ENCODE measurements at regions not wholly inside any gene's neighbourhood (a gene's known extent, or its start where the extent isn't known, plus 50 kb on each side); places are given as distances from the start of the nearest gene placed in this dataset.

DNA sequence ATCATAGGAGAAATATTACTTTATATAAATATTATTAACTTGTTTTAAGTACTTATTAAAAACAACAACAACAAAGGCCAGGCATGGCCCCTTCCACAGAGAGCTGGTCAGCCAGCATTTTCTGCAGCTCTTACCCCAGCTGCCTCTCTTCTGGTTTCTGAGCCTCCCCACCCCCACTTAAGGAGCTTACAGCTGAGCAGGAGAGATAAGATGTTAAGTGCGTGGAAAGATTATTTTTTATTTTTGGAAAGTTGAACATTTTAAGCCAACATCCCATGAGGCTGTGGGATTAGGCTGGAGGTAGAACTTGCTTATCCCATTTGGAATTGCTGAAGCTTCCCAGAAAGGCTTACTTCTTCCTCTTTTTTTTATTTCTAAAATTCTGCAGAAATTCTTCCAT is 401.2 kb downstream of the SEC14L1 start:
- H3K27ac ChIP-seq (ENCODE audit: low read depth, low read length): no peak overlapping the region
- H2AFZ ChIP-seq (ENCODE audit: low read depth, low read length, severe bottlenecking): no peak overlapping the region
- no peaks in the 10 kb centered on the region for H3F3A ChIP-seq (ENCODE audit: insufficient read depth)
- H3K9me2 ChIP-seq (replicated peaks; ENCODE audit: insufficient read depth, low read length): no peaks in the 10 kb centered on the region
- H3K79me2 ChIP-seq (ENCODE audit: insufficient read depth, low read length): no peaks in the 10 kb centered on the region
- H3K4me2 ChIP-seq (ENCODE audit: low read depth, low read length, poor library complexity, severe bottlenecking): no peak overlapping the region
- H3K9ac ChIP-seq (ENCODE audit: low read length): no peak overlapping the region
- no peaks in the 10 kb centered on the region for H4K20me1 ChIP-seq (ENCODE audit: low read depth, low read length)
- H3K4me3 ChIP-seq (ENCODE audit: insufficient read depth, low read length, poor library complexity, severe bottlenecking): no peak overlapping the region
- no peaks in the 10 kb centered on the region for H3K27me3 ChIP-seq (ENCODE audit: low read length)
- H3K36me3 ChIP-seq (ENCODE audit: low read length): no peaks in the 10 kb centered on the region
- TF ChIP-seq EZH2phosphoT487 (conservative IDR thresholded peaks at IDR 0.05; ENCODE audit: low read length): no peak
- TF ChIP-seq, protein P1, sequence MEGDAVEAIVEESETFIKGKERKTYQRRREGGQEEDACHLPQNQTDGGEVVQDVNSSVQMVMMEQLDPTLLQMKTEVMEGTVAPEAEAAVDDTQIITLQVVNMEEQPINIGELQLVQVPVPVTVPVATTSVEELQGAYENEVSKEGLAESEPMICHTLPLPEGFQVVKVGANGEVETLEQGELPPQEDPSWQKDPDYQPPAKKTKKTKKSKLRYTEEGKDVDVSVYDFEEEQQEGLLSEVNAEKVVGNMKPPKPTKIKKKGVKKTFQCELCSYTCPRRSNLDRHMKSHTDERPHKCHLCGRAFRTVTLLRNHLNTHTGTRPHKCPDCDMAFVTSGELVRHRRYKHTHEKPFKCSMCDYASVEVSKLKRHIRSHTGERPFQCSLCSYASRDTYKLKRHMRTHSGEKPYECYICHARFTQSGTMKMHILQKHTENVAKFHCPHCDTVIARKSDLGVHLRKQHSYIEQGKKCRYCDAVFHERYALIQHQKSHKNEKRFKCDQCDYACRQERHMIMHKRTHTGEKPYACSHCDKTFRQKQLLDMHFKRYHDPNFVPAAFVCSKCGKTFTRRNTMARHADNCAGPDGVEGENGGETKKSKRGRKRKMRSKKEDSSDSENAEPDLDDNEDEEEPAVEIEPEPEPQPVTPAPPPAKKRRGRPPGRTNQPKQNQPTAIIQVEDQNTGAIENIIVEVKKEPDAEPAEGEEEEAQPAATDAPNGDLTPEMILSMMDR (IDR thresholded peaks at IDR 0.05; ENCODE audit: insufficient read depth, low read length, poor library complexity, severe bottlenecking): no peak
- no peaks in the 10 kb centered on the region for H3K9me3 ChIP-seq (ENCODE audit: insufficient read depth, low read length)

DNA sequence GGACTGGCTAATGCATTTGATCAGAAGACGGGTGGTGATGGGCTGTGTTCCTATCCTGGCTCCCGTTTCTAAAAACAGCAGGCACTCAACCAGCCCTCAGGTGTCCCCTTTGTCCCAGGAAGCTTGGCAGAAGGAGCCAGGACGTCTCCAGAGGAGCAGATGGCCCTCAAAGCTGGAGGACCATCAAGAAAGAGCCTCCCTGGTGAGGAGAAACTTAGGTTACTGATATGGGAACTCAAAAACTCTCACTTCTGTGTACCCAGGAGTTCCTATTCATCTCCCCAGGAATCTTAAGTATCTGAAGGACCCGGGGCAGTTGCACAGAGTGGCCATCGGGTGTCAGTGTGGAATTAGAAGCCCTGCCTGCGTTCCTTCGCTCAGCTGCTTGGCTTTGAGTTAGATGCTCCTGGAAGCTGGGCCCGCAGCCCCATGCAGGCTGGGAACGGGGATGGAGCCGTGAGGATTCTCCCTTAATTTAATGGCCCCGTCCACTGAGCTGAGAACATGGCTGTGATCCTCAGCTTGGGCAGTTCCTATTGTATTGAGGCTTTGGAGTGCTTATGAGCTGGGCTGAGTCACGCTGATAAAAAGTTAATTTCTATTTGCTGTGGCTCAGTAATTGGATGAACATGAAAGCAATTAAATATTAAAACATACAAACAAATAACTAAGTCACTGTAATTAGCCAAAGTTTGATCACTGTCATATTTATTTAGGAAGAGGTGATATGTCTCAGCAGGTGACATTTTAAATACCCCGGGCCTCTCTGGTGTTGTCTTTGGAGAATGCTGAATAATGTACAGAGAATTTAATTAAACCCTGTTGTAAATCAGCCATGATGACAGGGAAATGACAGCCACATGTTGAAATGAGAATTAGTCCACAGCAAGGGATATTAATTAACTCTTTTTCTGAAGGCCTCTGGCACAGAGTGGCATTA is 402.1 kb downstream of the SEC14L1 start:
- Histone ChIP-seq H3K9me3 (ENCODE audit: insufficient read depth, low read length) (no peaks in the 10 kb centered on the region), H3K27ac (ENCODE audit: low read depth, low read length) (no peak overlapping the region), H3K4me2 (ENCODE audit: low read depth, low read length, poor library complexity, severe bottlenecking) (no peak overlapping the region), H3K9me2 (replicated peaks; ENCODE audit: insufficient read depth, low read length) (no peaks in the 10 kb centered on the region), H2AFZ (ENCODE audit: low read depth, low read length, severe bottlenecking) (no peak overlapping the region), H3K4me3 (ENCODE audit: insufficient read depth, low read length, poor library complexity, severe bottlenecking) (no peak overlapping the region), H3K79me2 (ENCODE audit: insufficient read depth, low read length) (no peaks in the 10 kb centered on the region), H3K27me3 (ENCODE audit: low read length) (no peaks in the 10 kb centered on the region), H3K9ac (ENCODE audit: low read length) (no peak overlapping the region), H3K36me3 (ENCODE audit: low read length) (no peaks in the 10 kb centered on the region), H3F3A (ENCODE audit: insufficient read depth) (no peaks in the 10 kb centered on the region), H4K20me1 (ENCODE audit: low read depth, low read length) (no peaks in the 10 kb centered on the region)
- no peak for TF ChIP-seq EZH2phosphoT487 (conservative IDR thresholded peaks at IDR 0.05; ENCODE audit: low read length)
- TF ChIP-seq, protein P1 (IDR thresholded peaks at IDR 0.05; ENCODE audit: insufficient read depth, low read length, poor library complexity, severe bottlenecking): peak; percentile 72

- no peak overlapping the region for H3K4me2 ChIP-seq (ENCODE audit: low read depth, low read length, poor library complexity, severe bottlenecking)
- H3K9me3 ChIP-seq (ENCODE audit: insufficient read depth, low read length): no peaks in the 10 kb centered on the region
- H3K79me2 ChIP-seq (ENCODE audit: insufficient read depth, low read length): no peaks in the 10 kb centered on the region
- no peaks in the 10 kb centered on the region for H4K20me1 ChIP-seq (ENCODE audit: low read depth, low read length)
- no peak overlapping the region for H2AFZ ChIP-seq (ENCODE audit: low read depth, low read length, severe bottlenecking)
- no peaks in the 10 kb centered on the region for H3K27me3 ChIP-seq (ENCODE audit: low read length)
- no peak for TF ChIP-seq EZH2phosphoT487 (conservative IDR thresholded peaks at IDR 0.05; ENCODE audit: low read length)
- TF ChIP-seq, protein P1 (IDR thresholded peaks at IDR 0.05; ENCODE audit: insufficient read depth, low read length, poor library complexity, severe bottlenecking): no peak
- H3K4me3 ChIP-seq (ENCODE audit: insufficient read depth, low read length, poor library complexity, severe bottlenecking): no peak overlapping the region
- H3K27ac ChIP-seq (ENCODE audit: low read depth, low read length): no peak overlapping the region
- H3K9ac ChIP-seq (ENCODE audit: low read length): no peak overlapping the region
- H3K36me3 ChIP-seq (ENCODE audit: low read length): no peaks in the 10 kb centered on the region
- H3K9me2 ChIP-seq (replicated peaks; ENCODE audit: insufficient read depth, low read length): no peaks in the 10 kb centered on the region
- no peaks in the 10 kb centered on the region for H3F3A ChIP-seq (ENCODE audit: insufficient read depth)
Observed at GRCh38 chr17:77543801-77544200, 403.0 kb downstream of the SEC14L1 start.
